Loucy (cell line): ENCODE measurements at regions not wholly inside any gene's neighbourhood (a gene's known extent, or its start where the extent isn't known, plus 50 kb on each side); places are given as distances from the start of the nearest gene placed in this dataset.

Source experiments
- H2AFZ ChIP-seq: fragments of 200-600 bp; sonication (generic); 2 replicates; pipeline ENCODE4 v1.6.0; 2016; ENCODE audit warnings: antibody characterized with exemption, mild to moderate bottlenecking, low read length, moderate library complexity
- H3F3A ChIP-seq: fragments of 200-600 bp; 2 replicates; pipeline ENCODE4 v1.6.0; 2016; ENCODE audit warnings: antibody characterized with exemption, low read depth, mild to moderate bottlenecking
- H3K27me3 ChIP-seq: fragments of 200-600 bp; sonication (generic); 2 replicates; pipeline ENCODE4 v1.6.1; 2014; ENCODE audit warnings: low read length, mild to moderate bottlenecking; ENCODE audit not compliant: insufficient read depth, poor library complexity, severe bottlenecking
- H3K36me3 ChIP-seq: fragments of 200-600 bp; sonication (generic); 2 replicates; pipeline ENCODE4 v1.6.1; 2016; ENCODE audit warnings: low read length; ENCODE audit not compliant: insufficient read depth
- H3K4me1 ChIP-seq: fragments of 200-600 bp; sonication (generic); 2 replicates; pipeline ENCODE4 v1.5.1; 2014; ENCODE audit warnings: low read length, mild to moderate bottlenecking; ENCODE audit not compliant: insufficient read depth, poor library complexity, severe bottlenecking
- H3K4me2 ChIP-seq: fragments of 200-600 bp; sonication (generic); 2 replicates; pipeline ENCODE4 v1.6.0; 2014; ENCODE audit warnings: antibody characterized with exemption, low read length, low read depth, mild to moderate bottlenecking; ENCODE audit not compliant: poor library complexity, severe bottlenecking
- H3K4me3 ChIP-seq: fragments of 200-600 bp; sonication (generic); 2 replicates; pipeline ENCODE4 v1.5.1; 2014; ENCODE audit warnings: low read length, mild to moderate bottlenecking, mixed read lengths; ENCODE audit not compliant: poor library complexity, severe bottlenecking
- H3K79me2 ChIP-seq: fragments of 200-600 bp; sonication (generic); 2 replicates; pipeline ENCODE4 v1.6.1; 2014; ENCODE audit warnings: low read length; ENCODE audit not compliant: insufficient read depth
- H3K9ac ChIP-seq: fragments of 200-600 bp; sonication (generic); 2 replicates; pipeline ENCODE4 v1.6.0; 2014; ENCODE audit warnings: mild to moderate bottlenecking, low read depth, low read length, moderate library complexity; ENCODE audit not compliant: poor library complexity, severe bottlenecking
- H3K9me2 ChIP-seq: fragments of 200-600 bp; sonication (generic); replicated peaks from 2 replicates; pipeline ENCODE4 v1.6.1; 2016; ENCODE audit warnings: low read depth, low read length, mixed read lengths
- H3K9me3 ChIP-seq: fragments of 200-600 bp; sonication (generic); 2 replicates; pipeline ENCODE4 v1.6.1; 2014; ENCODE audit warnings: mild to moderate bottlenecking, antibody characterized with exemption, low read length, low read depth; ENCODE audit not compliant: insufficient read depth
- H4K20me1 ChIP-seq: fragments of 200-600 bp; sonication (generic); 2 replicates; pipeline ENCODE4 v1.6.0; 2014; ENCODE audit warnings: antibody characterized with exemption, low read length, mild to moderate bottlenecking; ENCODE audit not compliant: insufficient read depth, poor library complexity, severe bottlenecking
- EZH2phosphoT487 ChIP-seq: fragments of 200-600 bp; IDR thresholded peaks from 2 replicates; pipeline ENCODE4 v1.6.1; 2018; ENCODE audit warnings: antibody characterized with exemption, mild to moderate bottlenecking, moderate library complexity, borderline replicate concordance
- TF ChIP-seq, protein P1 (sequence below): fragments of 200-600 bp; sonication (generic); conservative IDR thresholded peaks from 2 replicates; pipeline ENCODE4 v1.5.1; 2014; ENCODE audit warnings: mild to moderate bottlenecking, antibody characterized with exemption, low read length

GRCh38 chr21:22154579-22155274, 1156.5 kb downstream of the NCAM2 start:
- Histone ChIP-seq H3K36me3 (no peaks in the 10 kb centered on the region), H3K27me3 (no peaks in the 10 kb centered on the region), H4K20me1 (no peaks in the 10 kb centered on the region), H3K4me2 (no peak overlapping the region), H3K4me1 (no peaks in the 10 kb centered on the region), H3K4me3 (no peak overlapping the region), H3K9me3 (no peaks in the 10 kb centered on the region; the same call in 1 of the 2 replicates), H2AFZ (no peak overlapping the region), H3F3A (no peaks in the 10 kb centered on the region), H3K79me2 (no peaks in the 10 kb centered on the region), H3K9me2 (no peaks in the 10 kb centered on the region), H3K9ac (no peak overlapping the region)
- TF ChIP-seq, protein P1, sequence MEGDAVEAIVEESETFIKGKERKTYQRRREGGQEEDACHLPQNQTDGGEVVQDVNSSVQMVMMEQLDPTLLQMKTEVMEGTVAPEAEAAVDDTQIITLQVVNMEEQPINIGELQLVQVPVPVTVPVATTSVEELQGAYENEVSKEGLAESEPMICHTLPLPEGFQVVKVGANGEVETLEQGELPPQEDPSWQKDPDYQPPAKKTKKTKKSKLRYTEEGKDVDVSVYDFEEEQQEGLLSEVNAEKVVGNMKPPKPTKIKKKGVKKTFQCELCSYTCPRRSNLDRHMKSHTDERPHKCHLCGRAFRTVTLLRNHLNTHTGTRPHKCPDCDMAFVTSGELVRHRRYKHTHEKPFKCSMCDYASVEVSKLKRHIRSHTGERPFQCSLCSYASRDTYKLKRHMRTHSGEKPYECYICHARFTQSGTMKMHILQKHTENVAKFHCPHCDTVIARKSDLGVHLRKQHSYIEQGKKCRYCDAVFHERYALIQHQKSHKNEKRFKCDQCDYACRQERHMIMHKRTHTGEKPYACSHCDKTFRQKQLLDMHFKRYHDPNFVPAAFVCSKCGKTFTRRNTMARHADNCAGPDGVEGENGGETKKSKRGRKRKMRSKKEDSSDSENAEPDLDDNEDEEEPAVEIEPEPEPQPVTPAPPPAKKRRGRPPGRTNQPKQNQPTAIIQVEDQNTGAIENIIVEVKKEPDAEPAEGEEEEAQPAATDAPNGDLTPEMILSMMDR, result no peak
- TF ChIP-seq EZH2phosphoT487, result no peak

- no peaks in the 10 kb centered on the region for H3K36me3 ChIP-seq
- TF ChIP-seq, protein P1, result no peak
- no peak for TF ChIP-seq EZH2phosphoT487
- no peaks in the 10 kb centered on the region for H3K27me3 ChIP-seq
- H3K4me1 ChIP-seq, result no peaks in the 10 kb centered on the region
- no peaks in the 10 kb centered on the region for H3K9me3 ChIP-seq
- no peaks in the 10 kb centered on the region for H3K79me2 ChIP-seq
- no peaks in the 10 kb centered on the region for H3K9me2 ChIP-seq
- H3K4me3 ChIP-seq, result no peak overlapping the region
- H2AFZ ChIP-seq, result no peak overlapping the region
- H4K20me1 ChIP-seq, result no peaks in the 10 kb centered on the region
- H3K9ac ChIP-seq, result no peak overlapping the region
- no peaks in the 10 kb centered on the region for H3F3A ChIP-seq
- H3K4me2 ChIP-seq, result no peak overlapping the region
These were observed 1166.7 kb downstream of the NCAM2 start for GRCh38 chr21:22164912-22165311.

DNA sequence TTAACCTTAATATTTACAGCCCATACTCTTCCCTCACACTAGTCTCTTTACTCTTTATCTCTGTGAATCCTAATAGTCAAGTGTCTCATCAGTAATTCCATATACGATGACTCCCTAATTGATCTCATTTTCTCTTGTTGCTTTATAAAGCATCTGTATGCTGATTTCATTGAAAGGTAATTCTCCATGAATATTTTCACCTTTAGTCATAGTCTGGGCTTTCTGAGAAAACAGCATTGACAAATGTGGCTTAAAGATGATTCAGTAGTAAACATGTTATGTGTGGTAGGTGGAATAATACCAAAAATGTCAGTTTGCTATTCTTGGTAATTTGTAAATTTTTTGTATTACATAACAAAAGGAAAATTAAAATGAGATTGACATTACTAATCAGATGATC, 1176.5 kb downstream of the NCAM2 start:
- H3K36me3 ChIP-seq, result no peaks in the 10 kb centered on the region
- no peak overlapping the region for H3K9ac ChIP-seq
- no peak overlapping the region for H3K4me2 ChIP-seq
- H3K9me2 ChIP-seq, result no peaks in the 10 kb centered on the region
- H3K9me3 ChIP-seq, result no peaks in the 10 kb centered on the region
- no peak for TF ChIP-seq EZH2phosphoT487
- TF ChIP-seq, protein P1, result no peak
- no peaks in the 10 kb centered on the region for H3K79me2 ChIP-seq
- no peaks in the 10 kb centered on the region for H3F3A ChIP-seq
- H3K4me3 ChIP-seq, result no peak overlapping the region
- no peaks in the 10 kb centered on the region for H3K27me3 ChIP-seq
- H4K20me1 ChIP-seq, result no peaks in the 10 kb centered on the region
- no peaks in the 10 kb centered on the region for H3K4me1 ChIP-seq
- no peak overlapping the region for H2AFZ ChIP-seq
